NCI-H446 (cell line): ENCODE measurements at regions not wholly inside any gene's neighbourhood (a gene's known extent, or its start where the extent isn't known, plus 50 kb on each side); places are given as distances from the start of the nearest gene placed in this dataset.

ENCODE experiments used
- DNase-seq, 2 experiments: peaks; one replicate each; lab custom pipeline; 2025; lab: John Stamatoyannopoulos, UW

DNA sequence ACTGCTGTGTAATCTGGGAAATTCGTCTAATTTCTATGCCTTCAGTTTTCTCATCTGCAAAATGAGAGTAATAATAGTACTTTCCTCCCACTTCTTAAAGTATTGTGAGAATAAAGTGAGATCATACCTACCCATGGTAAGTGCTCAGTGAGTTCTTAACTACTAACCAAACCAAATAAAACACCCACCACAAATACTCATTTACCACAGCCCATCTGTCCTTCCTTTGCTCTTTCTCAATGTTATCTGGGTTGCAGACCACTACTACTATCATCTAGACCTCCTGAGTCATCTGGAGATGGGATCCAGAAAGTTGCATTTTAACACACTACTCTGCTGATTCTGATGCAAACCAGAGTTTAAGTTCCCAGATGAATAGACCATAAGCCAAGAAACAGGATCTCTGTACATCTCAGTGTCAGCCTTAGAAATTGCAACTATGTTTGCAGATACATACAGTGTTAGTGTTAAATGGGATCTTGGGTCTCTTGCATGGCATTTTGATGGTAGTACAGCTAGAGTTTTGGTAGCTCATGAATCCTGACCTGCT is 105.4 kb upstream of the ATP10B start:
- no peak for DNase-seq

DNA sequence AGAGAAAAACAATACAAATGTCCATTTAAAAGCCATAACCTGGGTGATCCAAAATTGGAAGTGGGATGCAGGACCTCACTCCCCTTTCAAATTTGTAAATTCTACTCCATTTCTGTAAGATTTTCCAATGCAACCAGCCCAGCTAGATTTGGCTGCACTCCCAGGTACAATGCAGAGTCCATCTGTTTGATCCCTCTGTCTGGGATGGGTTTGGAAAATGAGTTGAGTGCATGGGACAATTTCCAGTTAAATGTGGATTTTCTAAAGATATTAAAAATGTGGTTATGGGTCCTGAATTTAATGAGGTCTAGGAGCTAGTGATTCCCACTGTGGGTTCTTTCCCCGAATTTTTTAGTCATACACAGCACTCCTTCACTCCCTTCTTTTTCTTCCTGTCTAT is 104.0 kb upstream of the ATP10B start:
- DNase-seq, result peak; percentile 84 to 85

DNA sequence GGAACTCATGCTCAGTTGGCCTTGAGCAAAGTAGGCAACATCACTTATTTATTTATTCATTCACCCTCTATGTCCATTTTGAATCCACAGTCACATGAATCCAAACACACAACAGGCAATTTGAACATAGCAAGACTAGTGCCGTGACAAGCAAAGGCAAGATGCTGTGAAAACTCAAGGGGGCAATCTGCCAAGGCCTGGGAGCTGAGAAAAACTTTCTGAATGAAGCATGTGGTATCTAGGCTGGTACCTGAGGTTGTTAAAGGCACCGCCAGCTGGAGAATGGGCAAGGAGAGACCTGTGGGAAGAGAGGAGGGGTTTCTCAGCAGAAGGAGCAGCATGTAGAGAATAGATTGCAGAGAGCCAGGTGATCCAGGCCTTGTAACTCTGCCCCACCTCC is 98.3 kb upstream of the ATP10B start:
- no peak for DNase-seq

DNA sequence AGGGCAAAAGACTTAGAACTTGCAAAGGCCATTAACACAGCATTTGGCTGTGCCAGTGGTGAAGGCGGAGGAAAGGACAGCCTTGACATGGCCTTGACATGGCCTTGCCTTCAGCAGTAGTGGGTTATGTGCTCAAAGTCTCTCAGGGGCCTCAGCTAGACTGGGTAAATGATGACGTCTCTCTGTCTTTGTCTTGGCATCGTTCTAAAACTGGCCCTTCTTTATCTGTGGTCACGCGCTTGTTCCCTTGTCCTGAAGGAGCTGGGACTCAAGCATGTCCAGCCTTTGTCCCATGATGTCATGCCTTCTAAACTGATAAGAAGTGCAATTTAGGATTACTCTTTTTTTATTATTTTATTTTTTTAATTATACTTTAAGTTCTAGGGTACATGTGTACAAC is 88.7 kb upstream of the ATP10B start:
- DNase-seq, result no peak

DNA sequence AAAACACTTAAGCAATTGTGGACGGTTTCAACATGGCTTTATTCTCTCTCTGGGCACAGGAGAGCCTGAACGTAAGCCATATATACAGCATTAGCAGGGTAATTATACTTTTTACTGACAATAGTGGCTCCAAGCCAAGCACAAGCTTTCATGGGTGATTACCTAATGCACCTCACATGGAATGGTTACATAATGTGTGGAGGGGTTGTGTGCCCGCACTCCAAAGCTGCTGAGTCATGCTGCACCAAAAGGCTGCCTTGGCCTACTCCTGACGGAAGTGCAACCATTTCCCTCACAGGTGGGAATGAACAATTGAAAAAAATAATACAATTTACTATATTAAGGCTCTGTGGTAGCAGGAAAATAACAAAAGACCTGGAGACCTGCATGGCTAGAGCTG is 86.5 kb upstream of the ATP10B start:
- DNase-seq, result no peak

DNA sequence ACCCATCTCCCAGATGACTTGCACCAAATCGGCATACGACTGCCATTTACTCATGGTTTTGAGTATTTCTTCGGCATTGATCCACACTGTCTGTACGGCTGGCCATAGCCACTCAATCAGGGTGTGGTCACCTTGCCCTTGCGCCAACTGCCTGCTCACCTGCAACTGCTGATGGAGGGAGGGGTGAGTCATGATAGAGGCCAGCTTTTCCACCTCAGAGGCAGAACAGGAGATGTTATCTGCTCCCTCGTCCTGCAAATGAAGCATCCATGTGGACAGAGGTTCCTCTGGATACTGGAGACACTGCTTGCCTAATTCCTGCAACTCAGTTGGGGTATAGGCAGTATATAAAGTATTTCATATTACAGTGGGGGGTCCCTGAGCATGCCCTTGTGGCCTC is 85.6 kb upstream of the ATP10B start:
- no peak for DNase-seq

DNA sequence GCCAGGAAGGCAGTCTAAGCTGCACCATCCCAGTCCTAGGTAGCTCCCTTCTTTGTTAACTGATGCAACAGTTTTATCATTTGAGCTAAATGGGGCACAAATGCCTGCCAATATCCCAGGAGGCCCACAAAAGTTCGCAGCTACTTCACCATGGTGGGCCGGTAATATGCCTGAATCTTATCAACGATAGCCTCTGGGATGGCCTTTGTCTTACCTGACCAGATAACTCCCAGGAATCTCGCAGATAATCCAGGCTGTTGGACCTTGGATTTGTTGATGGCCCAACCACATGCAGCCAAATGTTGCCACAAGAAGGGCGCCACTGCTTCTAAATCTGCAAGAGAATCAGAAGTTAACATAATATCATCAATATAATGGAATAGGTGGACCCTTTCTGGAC is 83.8 kb upstream of the ATP10B start:
- DNase-seq, result no peak

DNA sequence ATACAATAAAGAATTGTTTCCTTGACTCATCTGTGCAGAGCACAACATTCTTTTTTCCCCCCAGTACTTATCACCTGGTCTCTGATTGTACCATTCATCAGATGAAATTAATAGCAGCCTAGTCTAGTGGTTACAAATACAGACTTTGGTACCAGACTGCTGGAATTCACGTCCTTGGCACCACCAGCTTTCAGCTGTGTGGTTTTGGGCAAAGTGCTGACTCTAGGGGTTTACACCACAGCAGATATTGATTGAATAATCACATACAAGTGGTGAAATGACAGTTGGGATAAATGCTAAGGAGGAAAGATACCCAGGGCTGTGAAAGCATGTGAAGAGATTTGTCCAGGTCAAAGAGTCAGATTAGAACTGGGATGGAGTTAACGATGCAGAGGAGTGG is 79.3 kb upstream of the ATP10B start:
- no peak for DNase-seq

DNA sequence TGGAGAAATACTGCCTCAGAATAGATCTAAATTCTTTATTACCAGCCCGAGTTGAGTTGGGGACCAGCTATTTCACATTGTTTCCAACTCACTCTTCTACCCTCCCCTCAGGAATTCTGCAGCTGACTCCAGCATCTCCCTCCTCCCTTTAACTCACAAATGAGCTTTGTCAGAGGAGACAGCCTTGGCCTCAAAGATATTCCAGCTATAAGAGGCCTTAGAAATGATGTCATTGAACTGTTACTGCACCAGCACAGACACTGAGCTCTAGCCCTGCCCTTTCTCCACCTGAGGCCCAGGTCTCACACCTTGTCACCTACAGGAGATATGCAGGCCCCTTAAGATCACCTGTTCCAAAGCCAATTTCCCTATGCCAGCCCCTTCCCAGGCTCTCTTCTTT is 78.4 kb upstream of the ATP10B start:
- DNase-seq, result no peak

DNA sequence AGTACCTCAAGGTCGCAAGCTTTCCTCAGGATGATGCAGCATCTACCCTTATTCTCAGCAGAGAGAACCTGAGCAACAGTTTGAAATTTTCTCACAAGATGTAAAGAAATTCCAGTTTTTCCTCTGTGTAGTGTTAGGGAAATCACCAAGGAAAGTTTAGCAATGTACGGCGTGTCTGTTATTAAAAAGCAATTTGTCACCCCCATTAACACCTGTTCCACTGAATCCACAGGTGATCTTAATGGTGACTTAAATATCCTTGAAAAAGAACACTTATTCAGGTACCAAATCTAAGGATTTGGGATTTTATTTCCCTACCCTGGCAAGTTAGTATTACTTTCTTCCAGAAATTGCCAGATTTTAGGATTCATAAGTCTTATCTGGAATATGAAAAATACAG is 77.9 kb upstream of the ATP10B start:
- no peak for DNase-seq

DNA sequence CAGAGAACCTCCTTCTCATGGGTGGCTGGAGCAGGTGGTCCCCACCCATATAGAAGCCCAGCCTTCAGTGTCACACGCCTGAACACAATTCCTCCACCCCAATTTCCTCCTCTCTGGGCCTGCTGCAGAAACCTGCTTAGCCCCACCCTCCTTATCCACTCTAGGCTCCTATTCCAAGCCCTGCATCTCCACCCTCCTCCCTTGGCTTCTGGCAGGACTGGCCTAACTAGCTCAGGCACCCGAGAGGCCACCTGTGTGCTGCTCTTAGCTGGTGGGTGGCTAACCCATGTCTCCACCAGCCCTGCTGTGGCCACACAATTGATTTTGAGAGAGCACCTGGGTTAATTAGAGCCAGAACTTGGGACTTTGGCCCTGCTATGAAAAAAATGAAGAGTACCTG is 77.3 kb upstream of the ATP10B start:
- DNase-seq, result no peak

DNA sequence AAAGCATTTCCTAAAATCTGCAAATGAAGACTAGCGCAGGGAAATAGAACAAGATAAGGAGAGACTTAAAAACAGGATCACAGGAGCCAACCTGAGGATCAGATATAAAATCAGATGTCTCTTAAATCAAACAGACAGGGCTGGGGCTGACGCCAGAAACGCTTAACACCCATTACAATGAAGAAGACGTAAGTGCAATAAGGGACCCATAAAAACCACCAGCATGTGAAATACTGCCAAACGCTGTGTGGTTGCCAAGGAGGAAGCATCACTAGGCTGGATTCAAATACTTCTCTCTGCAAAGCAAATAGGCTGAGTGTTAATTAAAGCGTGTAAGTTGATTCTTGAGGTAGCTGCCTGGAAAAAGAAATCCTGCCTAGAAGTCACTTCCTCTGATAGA is 74.4 kb upstream of the ATP10B start:
- DNase-seq, result peak; percentile 92 to 94

DNA sequence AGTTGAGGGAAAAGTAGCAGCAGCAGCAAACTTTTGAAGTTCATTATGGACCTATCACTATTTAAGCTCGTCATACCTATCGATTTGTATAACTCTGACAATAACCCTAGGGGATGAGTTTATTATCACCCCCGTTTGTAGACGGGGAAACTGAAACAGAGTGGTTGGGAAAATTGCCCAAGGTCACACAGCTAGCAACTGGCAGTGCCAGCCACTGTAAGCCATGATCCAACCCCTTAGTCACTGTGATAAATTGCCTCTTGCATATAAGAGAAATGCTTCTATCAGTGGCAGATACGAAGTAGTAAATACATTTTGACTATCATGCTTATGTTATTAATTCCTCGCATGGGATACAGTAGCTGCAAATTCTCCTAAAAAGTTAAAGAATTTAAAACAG is 73.3 kb upstream of the ATP10B start:
- DNase-seq, result peak in 1 of 2 experiments; percentile 17

DNA sequence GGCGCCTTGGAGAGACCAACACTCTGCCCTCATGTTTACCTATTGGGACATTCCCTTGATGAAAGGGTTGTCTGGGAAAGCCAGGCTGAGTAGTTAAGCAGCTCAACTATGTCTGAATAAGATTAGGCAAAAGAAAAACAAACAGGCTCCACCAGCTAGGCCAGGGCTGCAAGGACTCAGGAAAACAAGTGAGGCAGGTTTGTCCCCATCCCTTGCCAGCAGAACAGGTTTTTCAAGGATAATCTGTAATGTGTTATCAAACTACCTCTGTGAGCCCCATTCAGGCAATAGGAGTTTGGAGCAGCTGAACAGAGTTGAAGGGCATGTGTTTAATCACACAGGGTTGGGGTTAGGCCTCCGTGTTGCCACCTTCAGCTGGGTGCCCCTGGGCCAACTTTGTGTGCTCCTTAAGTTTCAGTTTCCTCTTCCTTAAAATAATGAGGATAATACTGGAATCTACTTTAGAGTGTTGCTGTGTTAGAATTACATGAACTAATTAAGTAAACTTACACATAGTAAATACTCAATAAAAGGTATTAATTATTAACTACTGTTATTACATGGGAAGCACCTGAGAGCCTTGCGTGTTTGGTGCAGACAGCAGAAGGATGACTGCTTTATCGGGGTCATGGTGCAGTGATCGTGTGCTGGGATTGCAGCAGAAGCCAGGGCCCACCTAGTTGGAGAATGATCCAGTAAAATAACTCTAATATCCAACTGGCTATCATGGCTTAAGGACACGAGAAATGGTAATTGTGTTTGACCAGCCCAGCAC is 72.1 kb upstream of the ATP10B start:
- DNase-seq, result no peak

DNA sequence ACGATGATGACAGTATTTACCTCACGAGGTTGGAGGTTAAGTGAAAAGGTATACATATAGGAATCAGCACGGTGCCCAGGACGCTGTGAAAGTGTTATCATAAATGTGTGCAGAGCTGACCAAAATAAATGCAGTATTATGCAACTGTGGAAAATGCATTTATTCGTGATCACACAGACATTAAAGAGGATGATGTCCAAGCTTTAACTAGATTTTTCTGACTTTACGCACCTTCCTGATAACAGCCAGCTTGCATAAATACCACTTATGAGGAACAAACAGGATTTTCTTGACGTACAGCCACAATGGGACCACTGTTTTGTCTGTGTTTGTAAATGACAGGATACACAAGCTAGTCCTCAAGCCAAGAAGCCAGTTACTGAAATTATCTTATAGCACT is 71.4 kb upstream of the ATP10B start:
- no peak for DNase-seq

DNA sequence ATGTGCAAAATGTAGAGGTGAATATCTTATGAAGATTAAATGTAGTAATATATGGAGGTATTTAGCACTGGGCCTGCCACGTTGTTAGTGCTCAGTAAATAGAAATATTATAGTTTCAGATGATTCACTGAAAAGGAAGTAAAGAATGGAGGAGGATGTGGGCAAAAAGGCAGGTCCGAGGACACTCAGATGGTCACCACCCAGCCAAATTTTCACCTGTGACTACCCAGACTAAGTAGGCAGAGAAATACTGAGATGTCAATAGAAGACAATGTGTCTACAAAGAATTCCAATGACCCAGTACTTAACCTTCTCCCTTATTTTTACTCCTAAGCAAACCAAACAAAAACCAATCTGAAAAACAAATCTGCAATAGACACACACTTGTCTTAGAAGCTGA is 70.3 kb upstream of the ATP10B start:
- no peak for DNase-seq

DNA sequence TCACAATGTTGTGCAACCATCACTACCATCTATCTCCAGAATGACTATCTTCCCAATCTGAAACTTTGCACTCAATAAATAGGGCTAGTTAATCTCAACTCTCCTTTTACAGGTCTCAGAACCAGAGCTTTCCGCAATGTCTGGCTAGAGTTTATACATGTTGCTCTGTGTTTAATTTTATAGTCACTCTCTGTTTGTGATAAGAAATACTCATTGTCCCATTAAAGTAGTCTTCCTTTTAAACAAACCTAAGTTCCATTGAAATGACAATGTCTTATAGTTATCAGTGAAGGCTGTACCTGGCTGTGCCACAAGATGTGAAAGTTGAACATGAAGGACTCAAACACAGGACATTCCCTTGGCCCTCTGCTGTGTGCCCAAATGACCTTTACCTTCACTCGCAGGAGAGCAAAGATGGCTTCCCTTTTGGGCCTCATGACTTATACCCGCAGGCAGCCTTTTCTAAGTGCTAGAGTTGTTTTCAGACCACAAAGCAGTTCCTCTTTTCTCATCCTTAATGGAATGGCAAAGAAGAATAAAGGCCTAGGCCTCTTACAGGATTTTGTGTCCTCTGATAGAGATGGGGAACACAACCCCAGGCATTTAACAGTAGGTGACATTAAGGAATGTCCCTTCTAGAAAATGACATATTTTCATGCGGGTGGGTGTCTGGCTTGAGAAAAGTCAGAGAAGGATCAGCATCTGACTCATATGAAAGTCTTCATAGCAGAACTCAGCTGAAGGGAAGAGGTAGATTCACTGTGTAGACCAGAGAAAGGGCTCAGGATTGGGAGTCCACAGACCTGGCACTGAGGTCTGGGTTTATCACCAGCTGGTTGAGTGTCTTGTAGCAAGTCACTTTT is 69.6 kb upstream of the ATP10B start:
- DNase-seq, result no peak

DNA sequence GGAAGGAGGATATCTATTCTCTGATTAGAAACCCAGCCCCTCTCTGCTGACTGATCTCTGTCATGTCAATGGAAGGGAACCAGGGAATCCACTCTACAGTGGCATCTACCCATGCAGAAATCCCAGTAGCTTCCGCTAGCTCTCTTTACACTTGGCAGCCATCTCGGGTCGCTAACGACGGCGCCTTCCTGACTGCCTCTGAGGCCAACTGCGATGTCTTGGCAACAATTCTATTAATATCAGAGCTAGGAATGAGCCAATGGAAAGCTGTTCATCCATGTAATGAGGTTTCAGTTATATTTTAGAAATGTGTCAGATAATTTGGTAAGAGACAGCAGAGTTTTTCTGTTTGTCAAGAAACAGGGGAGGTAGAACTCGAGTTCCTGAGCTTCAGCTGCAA is 67.6 kb upstream of the ATP10B start:
- peak; percentile 92 to 96 for DNase-seq

DNA sequence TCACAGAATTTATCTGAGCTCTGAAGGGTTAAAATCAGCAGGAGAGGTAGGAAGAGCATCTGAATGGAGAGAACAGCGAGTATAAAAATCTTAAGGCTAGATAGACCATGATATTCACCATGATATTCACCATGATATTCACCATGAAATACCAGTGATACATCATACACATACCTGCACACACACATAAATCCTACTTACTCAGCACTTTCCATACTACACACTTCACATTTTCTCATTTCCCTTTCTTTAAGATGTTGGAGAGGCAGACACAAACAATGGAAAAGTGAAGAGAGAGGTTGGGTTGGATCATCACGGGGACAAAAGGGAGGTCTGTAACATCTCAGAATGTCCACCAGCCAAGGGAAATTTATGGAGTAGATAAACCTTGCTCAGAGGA is 66.4 kb upstream of the ATP10B start:
- no peak for DNase-seq

DNA sequence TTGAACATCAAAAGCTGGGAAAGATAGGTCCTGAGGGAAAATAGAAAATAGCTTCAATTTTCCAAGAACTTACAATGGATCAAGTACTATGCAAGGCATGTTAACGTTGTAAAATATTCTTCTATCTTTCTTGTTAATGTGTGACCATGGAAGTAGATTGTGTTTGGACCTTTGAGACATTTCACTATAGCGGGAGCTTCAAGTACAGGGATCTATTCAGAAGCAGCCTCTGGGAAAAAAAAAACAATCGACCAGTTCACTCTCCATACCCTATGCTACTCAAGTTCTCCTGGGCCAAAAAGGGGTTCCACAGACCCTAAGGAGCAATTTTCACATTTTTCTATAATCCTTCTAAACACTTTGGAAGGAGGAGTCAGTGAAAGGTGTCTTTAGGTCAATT is 54.1 kb upstream of the ATP10B start:
- DNase-seq, result no peak

DNA sequence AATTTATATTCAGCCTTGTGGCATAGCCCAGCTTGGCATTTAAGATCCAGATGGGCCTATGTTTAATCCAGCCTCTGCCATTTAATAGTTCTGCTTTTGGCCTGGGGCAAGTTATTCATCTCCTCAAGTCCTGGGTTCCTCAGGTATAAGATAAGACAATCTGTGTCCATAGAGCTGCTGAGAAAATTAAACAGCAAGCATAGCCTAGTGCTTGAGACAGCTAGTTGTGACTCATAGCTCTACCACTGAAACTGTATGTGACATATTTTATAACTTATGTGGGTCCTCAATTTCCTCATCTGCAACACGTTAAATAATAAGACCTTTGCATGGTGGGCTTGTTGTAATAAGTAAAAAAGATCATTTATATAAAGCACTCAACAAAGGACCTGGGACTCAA is 53.3 kb upstream of the ATP10B start:
- DNase-seq, result no peak

DNA sequence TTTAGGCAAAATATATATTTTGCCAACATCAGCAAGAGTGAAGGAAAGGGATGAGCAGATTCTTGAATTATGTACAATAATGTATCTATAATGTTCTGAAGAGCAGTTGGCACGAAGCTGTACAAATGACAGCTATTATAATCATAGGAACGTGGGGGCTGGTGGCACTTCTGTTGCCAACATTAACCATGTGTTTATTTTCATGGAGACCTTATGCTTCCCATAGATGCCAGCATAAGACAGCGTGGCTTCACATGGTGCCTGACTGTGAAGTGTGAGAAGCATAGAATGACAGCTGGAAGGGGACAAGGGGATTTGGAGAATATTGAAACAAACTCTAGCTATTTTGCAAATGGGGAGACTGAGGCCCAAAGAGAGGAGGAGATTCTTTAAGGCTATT is 52.6 kb upstream of the ATP10B start:
- peak; percentile 34 to 65 for DNase-seq

DNA sequence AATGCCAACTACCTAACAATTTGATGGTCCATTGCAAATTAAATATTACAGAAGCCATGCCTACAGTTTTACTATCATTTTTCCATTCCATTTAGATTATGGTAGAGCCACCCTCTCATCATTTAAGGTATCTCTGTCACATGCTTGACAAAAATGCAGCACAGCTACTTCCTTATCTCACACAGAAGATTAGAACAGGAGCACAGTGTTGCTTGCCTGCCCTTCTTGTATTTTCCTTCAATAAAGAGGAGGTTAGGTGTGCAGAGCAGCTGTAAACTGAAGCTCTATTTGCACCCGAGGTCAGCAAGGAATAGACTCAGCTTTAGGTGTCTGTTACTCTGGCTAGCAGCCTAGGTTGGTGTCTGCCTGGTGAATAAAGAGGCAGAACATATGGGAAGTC is 51.5 kb upstream of the ATP10B start:
- DNase-seq, result no peak
